Islet precursor cell (in vitro differentiated cells): ENCODE measurements at regions not wholly inside any gene's neighbourhood (a gene's known extent, or its start where the extent isn't known, plus 50 kb on each side); places are given as distances from the start of the nearest gene placed in this dataset.

ENCODE experiments used
- DNase-seq: peaks from one replicate; pipeline ENCODE4 v3.0.0-alpha.2; 2018

DNA sequence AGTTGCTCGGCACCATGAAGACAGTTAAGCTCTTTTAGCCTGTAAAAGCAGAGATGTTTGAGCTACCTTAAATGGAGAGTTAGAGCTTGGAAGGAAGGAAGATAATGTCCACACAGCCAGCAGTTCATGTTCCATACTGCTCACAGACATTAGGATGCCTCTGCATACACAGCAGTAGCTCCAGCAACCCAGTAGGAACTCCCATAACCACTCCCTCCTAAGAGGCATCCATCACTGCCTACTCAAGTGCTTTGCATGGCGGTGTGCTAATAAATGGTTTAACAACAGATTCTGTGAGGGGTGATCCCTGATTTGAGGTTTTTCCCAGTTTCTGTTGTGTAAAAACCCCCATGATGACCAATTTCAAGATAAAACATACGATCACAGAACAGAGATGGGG is 286.4 kb downstream of the HACE1 start:
- no peak for DNase-seq

DNA sequence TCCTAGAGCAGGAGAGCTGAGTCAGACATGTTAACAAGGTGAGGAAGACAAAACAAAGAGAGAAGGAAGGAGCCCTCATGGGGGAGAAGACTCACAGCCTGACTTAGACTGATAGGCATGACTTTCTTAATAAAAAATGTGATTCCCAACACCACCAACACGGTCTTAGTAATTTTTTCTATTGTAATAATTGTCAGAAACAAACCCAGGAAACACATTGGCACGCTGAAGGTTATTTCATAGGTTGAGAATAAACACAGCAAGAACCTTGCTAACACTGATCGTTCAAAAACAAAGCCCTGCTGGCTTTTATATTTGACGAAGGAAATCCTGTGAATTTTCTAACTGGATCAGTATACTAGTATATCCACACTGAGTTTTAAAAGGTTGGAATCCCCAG is 286.8 kb downstream of the HACE1 start:
- no peak for DNase-seq

DNA sequence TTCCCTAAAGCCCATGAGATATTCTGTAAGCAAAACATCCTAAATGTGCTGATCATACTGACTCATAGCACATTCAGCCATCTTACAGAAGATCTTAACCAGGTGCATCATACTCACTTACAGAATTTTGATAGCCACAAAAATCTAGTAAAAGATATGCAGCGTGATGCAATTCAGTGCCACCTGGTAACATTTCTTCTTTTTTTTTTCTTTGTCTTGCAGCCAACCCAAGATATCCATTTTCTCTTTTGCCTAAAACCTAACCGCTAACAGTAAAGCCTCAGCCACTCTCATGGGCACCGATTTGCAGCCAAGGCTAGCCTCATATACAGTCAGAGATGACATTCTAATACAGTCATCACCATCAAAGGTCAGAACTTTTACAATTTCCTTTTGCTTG is 293.3 kb downstream of the HACE1 start:
- no peak for DNase-seq

DNA sequence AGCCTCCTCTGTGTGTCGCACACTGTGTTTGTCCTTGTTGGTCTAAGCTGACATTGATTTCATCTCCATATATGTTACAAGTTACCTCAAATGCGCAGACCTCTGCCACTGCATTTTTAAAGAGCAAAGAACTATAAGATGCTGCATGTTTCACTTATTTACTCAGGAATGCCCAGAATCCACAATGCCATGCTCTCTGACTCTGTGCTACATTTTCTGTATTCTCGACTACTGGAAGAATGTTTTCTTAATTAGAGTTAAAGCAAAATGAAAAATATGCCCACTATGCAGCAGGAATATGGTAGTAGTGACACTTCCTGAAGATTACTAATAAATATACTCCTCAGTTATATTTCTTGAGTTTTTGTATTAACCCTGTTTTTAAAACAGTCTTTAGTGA is 296.4 kb downstream of the HACE1 start:
- DNase-seq, result no peak

DNA sequence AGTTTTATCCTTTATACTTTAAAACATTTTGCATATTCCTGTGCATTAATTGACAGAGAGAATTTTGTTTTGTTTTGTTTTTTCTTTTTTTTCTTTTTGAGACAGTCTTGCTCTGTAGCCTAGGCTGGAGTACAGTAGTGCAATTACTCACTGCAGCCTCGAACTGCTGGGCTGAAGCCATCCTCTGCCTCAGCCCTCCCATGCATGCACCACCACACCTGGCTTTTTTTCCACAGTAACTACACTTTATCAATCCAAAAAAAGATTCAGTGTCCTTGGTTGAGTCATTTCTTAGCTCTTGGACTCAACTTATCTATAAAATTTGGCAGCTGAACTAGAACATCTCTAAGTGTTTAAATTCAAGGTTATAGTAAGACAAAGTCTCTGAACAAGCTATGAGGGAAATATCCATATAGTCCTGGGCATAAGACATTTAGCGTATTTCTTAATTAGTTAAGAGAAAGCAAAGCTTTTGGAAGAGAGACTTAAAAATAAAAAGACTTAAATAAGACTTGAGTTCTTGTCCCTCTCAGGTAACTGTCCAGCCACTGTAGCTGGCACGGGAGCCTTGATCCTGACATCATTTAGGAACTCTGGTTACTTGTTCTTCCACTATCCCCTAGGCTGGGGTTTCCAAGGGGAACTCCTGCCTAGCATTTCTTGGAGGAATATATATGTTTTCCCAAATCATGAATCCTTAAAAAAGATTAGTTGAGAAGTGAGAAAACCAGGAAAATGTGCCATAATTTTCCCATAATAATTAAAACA is 300.1 kb downstream of the HACE1 start:
- no peak for DNase-seq

DNA sequence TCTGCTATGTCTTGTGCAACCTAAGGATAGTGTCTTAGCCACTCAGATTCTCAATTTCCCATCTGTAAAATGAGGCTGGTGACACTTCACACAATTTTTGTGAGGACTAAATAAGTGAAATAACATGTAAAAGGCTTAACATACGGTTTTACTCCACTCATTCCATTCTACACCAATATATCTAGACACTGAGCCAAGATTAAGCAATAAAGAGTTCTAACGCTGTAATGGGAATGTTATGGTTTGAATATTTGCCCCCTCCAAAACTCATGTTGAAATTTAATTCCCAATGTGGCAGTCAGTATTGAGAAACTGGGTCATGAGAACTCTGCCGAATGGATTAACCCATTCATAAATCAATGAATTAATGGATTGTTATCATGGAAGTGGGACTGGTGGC is 301.0 kb downstream of the HACE1 start:
- DNase-seq, result no peak

DNA sequence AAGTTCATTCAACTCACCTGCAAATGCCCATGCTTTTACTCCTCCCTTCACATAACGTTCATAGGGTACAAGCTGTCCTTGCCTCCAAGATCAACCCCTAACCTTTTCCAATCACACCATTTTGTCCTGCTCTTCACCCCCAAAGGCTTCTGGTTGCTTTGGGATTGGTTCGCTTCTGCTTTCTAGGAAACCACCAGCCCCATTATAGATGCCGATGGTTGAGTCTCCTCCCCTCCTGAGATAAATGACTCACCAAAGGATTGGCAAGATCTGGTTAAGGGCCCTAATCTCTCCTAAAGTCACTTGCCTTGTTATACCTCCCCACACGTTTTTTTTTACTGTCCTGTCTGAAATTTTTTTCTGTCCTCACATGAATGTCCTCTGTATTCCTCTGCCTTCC is 311.4 kb downstream of the HACE1 start:
- DNase-seq, result no peak

DNA sequence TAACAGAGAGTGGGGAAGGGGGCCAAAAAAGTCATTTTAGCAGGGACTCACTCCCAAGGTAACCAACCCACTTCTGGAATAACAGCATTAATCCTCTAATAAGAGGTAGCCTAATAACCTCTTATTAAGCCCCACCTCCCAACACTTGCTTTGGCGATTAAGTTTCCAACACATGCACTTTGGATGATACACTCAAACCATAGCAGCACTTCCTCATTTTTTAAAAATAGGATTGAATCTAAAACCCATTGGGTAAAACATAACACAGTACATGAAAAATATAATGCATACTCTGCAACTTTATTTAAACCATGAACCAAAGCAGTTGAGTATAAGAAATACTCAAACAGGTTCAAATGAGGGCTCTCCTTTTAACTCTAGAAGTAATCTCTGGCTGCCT is 318.3 kb downstream of the HACE1 start:
- no peak for DNase-seq

DNA sequence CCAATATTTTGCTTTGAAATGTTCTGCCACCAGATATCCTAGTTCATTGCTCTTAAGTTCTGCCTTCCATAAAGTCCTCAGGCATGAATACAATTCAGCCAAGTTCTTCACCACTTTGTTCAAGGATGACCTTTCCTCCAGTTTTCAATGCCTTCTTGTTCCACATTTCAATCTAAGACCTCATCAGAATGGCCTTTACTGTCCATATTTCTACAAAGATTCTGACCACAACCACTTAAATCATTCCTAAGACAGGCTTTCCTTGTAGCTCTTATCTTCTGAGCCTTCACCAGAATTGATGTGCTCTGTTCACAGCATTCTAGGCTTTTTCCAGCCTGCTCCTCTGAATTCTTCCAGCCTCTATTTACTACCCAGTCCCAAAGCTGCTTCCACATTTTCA is 319.0 kb downstream of the HACE1 start:
- DNase-seq, result no peak

DNA sequence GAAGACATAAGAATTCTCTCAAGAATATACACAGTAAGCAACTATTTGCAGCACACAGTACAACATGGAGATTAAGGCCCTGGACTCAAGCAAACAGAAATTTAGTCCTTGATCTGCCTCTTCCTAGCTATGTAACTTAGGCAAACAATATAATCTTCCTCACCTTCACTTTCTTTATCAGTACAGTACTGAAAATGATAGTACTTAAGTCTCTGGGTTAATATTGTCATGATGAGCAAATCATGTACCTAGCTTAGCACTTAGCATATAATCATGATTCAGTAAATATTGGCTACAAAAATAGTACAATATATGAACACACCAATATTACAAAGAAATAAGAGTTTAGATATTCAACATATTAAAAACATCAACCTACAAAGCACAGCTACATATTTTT is 320.5 kb downstream of the HACE1 start:
- DNase-seq, result no peak

DNA sequence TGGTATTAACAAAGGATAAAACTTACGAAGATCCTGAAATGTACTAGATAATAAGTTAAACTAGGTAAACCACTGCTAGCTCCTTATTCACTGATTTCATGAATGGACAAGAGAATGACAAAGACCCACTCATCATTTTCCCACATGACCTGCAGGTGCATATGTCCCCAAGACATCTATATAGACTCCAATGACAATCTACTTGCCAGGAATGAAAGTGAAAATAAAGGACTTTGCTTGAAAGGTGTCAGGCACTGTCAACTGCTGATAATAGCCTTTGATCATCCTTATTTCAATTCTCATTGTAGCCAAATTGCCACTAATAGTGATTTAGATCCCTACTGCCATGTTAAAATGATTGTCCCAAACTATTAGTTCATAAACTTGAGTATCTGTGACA is 321.8 kb downstream of the HACE1 start:
- DNase-seq, result no peak

DNA sequence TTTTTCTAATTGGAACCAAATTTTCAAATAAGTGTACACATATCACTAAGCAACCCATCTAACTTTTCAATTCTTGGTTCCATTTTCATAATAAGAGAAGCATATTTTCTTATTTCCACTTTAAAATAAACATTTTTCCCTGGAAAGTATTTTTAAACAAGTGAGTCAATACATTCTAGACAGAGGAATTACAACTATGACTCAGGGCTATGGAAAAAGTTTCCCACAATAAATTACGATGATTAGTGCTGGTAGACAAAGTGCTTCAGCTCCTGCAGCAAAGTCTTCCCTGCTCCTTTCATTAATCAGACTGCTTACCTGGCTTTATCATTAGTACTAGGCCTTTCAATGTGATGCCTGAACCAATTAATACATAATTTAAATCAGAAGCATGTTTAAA is 322.5 kb downstream of the HACE1 start:
- no peak for DNase-seq

DNA sequence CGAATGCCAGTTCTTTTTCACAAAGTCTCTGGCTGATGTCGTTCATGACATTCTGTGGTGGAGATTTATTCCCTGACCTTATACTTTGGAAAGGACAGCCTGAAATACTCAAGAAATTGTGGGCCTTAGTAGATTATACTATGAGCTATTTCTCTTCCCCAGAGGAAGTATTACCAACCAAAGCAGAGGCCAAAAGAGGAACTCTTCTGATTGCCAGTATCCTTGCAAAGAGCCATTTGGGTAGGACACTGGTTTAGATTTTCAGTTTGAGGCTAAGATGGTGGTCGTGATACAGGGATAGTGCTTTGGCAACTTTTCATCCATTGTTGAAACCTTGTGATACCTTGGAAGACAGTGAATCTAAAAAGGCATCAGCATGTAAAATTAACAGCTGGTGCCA is 327.3 kb downstream of the HACE1 start:
- DNase-seq, result no peak

DNA sequence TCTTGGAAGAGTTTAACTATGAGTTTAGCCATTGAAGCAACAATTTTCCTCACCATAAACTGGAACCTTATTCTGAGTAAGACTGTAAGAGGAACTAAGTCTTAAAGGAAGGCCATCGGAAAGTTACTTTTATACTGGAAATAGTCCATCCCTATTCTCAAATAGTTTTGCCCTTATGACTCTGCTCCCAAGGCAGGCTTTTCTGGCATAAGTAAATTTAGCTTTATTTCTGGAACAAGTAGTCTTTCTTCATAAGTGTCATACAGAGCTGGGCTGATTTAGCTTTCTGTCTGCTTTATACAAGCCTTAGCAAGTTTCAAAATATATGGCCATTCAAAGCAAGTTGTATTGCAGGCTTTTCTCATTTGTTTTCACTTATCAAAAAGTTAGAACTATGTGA is 328.1 kb downstream of the HACE1 start:
- no peak for DNase-seq

DNA sequence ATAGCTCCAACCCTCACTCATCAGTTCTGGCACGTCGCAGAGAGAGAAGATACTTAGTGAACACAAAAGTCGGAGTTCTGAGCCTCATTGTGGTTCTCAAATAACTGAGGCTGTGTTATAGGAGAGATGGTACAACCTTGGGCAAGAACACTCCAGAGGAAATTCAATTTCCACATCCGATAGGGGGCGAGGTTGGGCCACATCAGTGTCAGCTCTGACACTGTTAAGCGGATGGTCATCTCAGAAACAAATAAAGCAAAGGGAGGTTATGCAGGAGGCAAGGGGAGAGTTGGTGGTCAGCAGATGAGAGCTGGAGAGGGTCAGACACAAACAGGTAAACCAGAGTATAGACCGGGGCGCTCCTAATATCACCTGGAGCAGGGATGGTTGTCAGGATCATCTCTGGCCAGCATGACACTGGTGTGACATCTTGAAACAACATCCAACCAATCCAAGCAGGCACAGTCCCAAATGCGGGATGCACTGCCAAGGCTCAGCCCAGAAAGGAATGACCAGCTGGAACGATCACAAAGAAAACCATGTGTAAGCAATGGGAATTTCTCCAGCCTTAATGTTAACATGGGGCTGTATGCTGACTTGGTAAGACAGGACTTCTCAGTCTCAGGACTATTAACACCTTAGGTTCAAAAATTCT is 331.8 kb downstream of the HACE1 start:
- peak; percentile 73 for DNase-seq

DNA sequence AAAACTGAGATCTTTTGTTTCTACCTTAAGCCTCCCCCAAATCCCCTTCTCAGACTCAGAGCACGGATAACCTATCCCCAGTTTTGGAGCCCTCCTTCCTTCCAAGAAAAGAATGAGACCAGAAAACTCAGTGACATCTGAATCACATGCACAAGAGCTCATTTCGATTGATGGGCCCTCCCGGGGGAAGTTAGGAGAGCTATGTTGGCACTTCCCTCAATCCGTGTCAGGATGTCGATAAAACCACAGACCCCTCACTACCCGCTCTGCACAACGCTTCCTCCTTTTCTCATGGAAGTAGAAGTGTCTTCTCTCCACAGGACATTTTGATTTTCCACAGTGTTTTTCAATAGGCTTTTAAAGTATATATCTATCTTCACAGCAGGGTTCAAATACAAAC is 332.4 kb downstream of the HACE1 start:
- no peak for DNase-seq

DNA sequence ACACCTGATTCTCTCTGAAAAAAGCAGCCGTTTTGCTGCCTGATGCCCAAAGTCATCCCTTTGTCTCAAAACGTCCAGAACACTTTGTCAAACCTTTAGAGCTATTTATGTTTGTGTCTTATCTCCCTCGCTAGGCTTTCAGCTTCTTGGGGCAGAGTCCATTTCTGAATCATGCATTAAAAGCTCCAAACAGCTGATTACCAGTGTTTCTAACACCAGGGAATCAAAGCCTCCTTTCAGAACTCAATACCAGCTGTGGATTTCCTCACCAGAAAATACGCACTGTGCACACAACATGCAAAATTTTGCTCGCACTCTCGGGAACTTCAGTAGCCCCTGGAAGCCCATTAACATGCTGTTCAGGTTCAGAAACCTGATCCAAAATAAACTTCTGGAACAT is 333.3 kb downstream of the HACE1 start:
- DNase-seq, result no peak

DNA sequence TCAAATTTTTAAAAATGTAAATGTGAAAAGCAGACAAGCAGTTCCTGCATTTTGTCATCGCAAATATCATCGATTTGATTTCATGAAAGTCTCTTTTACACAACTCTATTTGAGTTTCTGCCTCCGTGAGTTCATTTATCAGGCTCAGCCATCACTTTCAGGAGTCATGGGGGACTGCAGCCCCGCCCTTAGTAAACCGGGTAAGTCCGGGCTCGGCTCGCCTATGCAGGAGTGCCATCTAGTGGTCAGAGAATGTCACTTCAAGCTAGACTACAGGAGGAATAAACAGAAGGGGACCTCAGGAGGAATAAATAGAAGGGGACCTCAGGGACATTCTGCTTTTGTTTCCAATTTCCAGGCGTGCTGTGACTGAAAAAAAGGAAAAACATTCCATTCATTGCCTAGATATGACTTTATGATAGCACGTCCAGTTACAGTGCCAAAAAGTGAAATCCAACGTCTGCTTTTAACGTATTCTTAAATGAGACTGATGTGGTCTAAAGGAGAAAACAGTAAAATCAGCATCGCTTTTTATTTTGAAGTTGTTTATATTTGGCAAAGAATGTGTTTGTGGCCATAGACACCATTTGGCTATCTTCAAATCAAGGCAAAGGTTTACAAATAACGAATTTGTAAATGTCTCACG is 333.9 kb downstream of the HACE1 start:
- peak; percentile 85 for DNase-seq

DNA sequence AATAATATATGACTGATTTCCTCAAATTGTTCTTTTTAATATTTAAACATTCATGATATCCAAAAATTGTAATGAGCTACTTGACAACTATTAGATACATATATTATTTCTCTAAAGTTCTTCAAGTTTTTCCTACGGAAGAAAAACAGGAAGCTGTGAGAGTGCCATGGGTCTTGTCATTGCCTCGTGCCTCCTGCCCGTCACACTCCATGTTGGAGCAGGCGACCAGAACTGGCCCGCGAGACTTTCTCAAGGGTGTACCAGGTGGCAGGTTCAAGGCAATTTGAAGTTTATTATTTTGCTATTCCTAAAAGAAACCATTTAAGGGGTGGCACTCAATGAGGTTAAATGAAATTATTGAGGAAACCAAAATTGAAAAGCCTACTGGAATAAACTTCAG is 337.2 kb downstream of the HACE1 start:
- DNase-seq, result no peak

DNA sequence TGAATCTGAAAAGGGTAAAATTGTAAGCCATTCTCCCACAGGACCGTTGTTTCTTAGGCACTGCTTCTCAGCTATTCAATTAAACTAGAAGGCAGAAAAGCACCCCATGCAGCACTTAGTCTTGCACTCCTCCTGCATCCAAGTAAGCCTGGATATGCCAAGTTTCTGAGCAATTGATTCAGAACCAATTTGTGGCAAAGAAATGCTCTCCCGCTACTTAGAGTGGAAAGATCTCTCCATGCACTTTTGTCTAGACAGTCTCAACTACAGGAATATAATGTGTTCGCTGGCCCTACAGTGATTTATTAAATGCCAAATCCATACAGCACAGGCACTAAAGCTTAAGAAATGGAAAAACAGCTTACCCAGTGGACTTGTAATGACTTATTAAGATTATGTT is 338.5 kb downstream of the HACE1 start:
- DNase-seq, result no peak

DNA sequence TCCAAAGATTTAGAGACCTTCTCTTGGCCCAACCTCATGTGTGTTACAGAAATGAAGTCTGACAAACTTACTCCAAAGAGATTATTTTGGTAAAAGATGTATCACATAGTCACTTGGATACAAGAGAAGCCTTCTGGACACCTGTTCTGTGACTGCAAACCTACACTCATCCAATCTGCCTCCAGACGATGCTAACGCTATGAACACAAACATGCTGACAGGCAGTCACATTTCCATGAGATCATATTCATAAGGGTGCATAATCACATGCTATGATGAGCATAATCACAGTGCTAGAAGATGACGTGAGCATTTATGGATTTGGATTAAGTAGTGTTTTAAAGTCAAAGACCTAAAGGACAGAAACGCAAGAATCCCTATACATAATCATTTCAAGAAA is 340.2 kb downstream of the HACE1 start:
- DNase-seq, result no peak

DNA sequence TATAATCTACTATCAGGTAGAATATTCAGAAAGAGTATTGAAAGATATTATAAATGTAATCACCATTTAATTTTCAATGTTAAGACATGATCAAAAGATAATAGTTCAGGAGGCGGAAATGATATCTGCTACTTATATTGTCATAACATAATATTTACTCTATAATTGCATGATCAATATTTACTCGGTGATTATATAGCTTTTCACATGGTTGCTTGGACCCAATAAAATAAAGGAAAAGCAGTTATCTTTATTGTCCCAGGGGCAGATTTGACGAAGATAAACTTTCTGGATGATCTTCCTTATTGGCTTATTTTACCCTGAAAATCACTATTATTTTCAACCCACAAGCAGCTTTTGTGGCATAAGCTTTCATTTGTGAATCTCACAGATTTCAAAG is 350.4 kb downstream of the HACE1 start:
- DNase-seq, result no peak

DNA sequence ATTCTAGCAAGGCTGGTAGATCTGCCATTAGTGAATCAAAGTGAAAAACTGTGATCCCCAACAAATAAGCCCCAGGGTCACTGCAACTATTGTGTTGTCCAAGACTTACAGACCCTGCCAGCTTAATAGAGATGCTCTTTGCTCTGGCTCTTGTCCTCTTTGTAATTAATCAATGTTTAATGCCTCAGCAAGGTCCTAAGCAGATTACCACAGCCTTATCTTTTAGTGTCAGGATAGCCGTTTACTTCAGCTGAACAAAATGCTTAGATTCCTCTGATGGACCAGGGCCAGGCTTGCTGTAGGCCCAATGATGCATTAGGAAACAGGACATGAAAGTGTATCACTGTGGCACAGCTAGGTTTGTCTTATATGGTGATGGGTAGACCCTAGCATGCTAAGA is 353.3 kb downstream of the HACE1 start:
- DNase-seq, result no peak

DNA sequence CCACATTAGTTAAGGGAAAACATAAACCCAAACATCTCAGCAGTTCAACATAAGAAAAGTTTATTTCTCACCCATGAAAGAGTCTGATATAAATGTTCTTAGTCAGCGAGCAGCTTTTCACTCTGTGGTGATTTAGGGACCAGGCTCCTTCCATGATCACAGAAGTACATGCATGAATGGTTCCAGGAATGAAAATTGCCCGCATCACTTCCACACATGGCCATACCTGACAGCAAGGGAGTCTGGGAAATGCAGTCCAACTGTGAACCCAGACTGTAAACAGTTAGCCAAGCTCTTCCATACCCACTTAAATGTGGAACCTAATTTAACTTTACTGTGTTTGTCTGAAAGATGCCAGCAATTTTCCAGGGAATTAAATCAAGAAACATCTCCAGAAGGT is 353.9 kb downstream of the HACE1 start:
- no peak for DNase-seq

DNA sequence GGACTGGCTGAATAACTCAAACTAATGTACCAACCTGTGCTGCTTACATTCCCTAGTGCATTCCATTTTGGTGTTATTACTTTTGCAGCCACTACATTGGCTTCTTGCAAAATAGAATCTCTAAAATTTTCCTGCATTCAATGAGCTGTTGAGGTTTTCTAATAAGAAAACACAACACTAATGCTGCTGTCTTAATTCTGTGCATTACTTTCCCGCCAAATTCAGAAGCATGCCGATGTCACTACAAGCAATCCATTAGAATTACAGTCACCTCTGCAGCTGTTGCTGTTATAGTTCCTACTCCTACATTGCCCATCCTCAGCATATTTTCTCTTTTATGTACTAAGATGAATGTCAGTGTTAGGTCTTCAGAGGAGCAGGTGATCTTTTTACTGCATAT is 359.5 kb downstream of the HACE1 start:
- DNase-seq, result no peak
